ENCODE measurements at regions not wholly inside any gene's neighbourhood (a gene's known extent, or its start where the extent isn't known, plus 50 kb on each side); places are given as distances from the start of the nearest gene placed in this dataset.

DNA sequence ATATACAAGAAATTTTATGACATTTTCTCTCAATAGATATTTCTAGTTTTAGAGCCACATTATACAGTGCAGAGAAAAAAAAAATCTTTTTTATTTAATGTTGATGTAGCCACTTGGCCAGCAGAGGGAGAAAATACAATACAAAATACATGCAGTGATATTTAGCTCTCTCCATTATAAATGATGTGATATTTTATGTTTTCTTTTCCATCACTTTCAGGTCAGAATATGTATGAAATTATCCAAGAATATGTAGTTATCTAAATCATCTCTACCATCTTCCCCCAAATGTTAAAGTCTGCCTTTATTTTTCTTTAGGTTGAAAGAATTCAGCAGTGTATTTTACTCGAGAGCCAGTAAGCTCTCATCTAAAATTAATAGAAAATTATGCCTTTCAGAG, 533.6 kb upstream of the FSHR start:
- TF ChIP-seq CTCF (IDR thresholded peaks at IDR 0.05; ENCODE audit: low read depth, low read length) (peak; percentile 16), MAX (IDR thresholded peaks at IDR 0.05; ENCODE audit: low read depth, low read length) (no peak)
